ENCODE measurements at regions not wholly inside any gene's neighbourhood (a gene's known extent, or its start where the extent isn't known, plus 50 kb on each side); places are given as distances from the start of the nearest gene placed in this dataset.

DNA sequence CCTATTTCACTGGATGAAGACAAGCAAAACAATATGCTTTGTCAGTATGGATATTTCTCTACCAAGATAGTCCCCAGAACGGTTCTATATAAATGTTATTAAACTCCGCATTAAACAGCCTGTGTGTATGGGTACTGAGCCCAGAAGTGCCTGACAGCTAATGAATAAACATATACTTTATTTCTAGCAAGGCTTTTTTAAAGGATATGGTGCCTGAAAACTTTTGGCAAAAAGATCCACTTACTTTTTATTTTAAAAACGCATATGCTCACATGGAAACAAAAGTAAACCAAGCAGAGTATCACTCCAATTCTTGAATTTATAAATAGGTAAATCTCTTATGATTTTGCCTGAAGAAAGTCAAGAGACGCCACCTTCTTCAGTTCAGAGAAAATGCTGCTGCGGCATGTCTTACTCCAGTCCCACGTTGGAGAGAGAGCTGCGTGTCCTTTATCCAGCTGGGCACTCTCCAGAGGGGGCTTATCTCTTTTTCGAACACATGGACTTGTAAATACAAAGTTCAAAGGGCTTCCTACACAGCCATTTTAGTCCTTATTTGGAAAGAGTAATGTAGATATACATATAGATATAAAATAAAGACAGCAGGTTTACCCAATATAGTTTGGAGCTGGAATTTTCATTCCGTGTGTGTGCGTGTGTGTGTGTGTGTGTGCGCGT lies 264.2 kb downstream of the ADAMTS20 start:
- TF ChIP-seq, protein P1, sequence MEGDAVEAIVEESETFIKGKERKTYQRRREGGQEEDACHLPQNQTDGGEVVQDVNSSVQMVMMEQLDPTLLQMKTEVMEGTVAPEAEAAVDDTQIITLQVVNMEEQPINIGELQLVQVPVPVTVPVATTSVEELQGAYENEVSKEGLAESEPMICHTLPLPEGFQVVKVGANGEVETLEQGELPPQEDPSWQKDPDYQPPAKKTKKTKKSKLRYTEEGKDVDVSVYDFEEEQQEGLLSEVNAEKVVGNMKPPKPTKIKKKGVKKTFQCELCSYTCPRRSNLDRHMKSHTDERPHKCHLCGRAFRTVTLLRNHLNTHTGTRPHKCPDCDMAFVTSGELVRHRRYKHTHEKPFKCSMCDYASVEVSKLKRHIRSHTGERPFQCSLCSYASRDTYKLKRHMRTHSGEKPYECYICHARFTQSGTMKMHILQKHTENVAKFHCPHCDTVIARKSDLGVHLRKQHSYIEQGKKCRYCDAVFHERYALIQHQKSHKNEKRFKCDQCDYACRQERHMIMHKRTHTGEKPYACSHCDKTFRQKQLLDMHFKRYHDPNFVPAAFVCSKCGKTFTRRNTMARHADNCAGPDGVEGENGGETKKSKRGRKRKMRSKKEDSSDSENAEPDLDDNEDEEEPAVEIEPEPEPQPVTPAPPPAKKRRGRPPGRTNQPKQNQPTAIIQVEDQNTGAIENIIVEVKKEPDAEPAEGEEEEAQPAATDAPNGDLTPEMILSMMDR (IDR thresholded peaks at IDR 0.05; ENCODE audit: low read depth, low read length) = no peak
- TF ChIP-seq POLR2A (IDR thresholded peaks at IDR 0.05; ENCODE audit: extremely low read depth, insufficient read length) = no peak
- TF ChIP-seq MAX (IDR thresholded peaks at IDR 0.05; ENCODE audit: low read depth, low read length) = no peak
- TF ChIP-seq MYC (IDR thresholded peaks at IDR 0.05; ENCODE audit: low read depth, low read length) = no peak
